Cardiac septum (tissue), 1 donor: ENCODE measurements at regions not wholly inside any gene's neighbourhood (a gene's known extent, or its start where the extent isn't known, plus 50 kb on each side); places are given as distances from the start of the nearest gene placed in this dataset.
"Not testable (repeated sequence)": the region's sequence is repeated elsewhere in the genome, so short reads cannot be mapped to it uniquely, and the experiment has no call there.

Source experiments
- DNase-seq: peaks from one replicate; pipeline ENCODE4 v3.0.0-alpha.2; 2020; ENCODE audit warnings: low spot score
- intact Hi-C: fragments of 100-400 bp; cut with DNase I; formaldehyde crosslinking; loops from one replicate; pipeline ENCODE4 v1.14.0; 2022
- donor health status: DM: no; HTN: no; CAD: no.

DNA sequence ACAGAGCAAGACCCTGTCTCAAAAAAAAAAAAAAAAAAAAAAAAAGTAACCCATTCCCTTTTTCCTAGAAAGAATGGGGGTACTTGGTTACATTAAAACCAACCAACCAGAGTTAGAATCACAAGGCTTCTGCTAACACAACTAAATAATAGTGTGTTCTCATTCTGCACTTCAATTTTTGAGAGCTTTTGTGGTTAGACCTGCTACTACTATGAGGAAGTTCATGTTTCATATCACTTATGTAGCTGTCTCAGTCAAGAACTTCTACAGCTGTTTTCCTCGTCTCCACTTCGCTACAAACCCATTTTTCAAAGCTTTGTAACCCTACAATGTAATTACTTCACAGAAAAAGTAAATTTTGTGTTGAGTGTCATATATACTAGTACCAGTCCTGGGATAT, 58.3 kb downstream of the PDHA2 start:
- DNase-seq = no peak
- intact Hi-C loops = no loop called here

DNA sequence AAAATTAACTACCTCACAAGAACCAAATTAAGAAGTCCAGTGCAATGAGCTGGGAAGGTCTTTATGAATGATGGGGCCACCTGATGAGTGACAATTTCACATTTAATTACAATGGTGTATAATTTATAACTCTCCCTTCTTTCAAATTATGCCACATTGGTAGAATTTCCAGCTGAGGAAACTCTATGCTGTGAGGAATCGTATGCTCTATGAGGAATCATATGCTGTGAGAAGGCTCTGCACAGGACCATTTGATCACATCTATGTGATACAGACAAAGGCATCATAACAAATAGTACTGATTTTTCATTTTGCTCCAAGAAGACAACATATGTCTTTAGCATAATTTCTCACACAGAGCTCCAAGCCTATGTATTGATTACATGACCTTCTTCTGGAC, 69.3 kb downstream of the PDHA2 start:
- DNase-seq = no peak
- intact Hi-C loops = no loop called here

DNA sequence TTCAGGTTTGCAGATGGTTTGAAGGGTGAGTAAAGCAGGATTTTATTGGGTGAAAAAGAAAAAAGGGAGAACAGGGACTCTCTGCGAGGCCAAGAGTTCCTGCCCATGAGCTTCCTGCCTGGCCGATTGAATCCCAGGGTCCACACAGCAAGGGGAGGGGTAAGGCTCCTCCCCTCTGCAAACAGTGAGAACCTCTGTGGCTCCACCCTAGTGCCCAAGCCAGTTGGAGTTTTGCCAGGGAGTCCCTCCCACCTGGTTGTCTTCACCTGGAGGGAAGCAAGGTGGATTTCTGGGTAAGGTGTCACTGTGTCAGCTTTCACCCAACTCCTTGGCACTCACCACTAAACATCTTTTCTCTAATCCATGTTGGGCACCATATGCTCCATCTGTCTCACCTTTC, 70.9 kb downstream of the PDHA2 start:
- DNase-seq = no peak
- intact Hi-C loops = no loop called here

DNA sequence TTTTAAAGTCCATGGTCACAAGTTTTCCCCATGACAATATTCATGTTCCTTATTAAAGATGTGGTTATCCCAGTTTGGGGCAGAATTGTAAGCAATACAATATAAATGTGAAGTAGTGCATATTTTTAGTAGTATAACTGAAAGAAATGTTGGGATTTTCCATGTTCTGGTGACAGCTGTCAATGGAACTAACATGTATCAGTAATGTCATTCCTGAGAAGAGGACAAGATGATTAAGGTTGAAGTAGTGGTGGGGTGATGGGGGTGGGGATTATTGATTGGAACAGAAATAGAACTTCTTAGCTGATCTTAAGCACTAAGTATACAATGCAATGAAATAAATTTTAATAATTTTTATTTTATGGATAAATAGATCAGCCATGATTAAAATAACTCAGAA, 81.6 kb downstream of the PDHA2 start:
- DNase-seq = no peak
- intact Hi-C loops = no loop called here

GRCh38 chr4:95929448-95930064, 89.7 kb downstream of the PDHA2 start:
- intact Hi-C loops = no loop called here

GRCh38 chr4:95939141-95939540, 99.2 kb downstream of the PDHA2 start:
- DNase-seq = no peak
- intact Hi-C loops = no loop called here

More at GRCh38 chr4:95929448-95930064, 89.7 kb downstream of the PDHA2 start:
- no peak for DNase-seq

- intact Hi-C loops = no loop called here
- no peak for DNase-seq
Observed at GRCh38 chr4:95949136-95949765, 109.4 kb downstream of the PDHA2 start.

GRCh38 chr4:95949808-95950207, 109.9 kb downstream of the PDHA2 start:
- intact Hi-C loops = no loop called here

DNA sequence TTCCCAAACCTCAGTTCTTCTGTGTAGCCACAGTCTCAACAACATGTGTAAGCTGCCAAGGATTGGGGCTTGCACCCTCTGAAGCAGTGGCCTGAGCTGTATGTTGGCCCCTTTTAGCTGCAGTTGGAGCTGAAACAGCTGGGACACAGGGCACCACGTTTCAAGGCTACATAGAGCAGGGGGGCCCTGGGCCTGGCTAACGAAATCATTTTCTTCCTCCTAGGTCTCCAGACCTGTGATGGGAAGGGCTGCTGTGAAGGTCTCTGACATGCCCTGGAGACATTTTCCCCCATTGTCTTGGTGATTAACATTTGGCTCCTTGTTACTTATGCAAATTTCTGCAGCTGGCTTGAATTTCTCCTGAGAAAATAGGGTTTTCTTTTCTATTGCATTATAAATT, 112.6 kb downstream of the PDHA2 start:
- intact Hi-C loops, DNase-seq: not testable (repeated sequence)

More at GRCh38 chr4:95949808-95950207, 109.9 kb downstream of the PDHA2 start:
- no peak for DNase-seq

DNA sequence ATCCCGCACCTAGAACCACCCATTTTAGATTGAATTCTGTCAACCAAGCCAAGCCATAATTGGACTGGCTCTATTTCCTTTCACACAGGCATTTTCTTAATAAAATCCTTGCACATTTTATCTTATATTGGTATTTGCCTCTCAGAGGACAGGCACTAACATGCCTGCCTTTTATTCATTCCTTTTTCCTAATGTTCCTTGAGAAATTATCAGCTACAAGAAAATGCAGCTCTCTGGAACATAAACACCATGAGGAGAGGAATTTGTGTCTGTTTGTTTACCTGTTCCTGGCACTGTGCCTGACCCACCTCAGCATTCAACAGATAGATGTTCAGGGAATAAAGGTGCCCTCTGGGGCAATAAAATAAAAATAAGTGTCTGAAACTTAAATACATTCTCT, 116.2 kb downstream of the PDHA2 start:
- intact Hi-C loops = no loop called here
- DNase-seq = no peak

DNA sequence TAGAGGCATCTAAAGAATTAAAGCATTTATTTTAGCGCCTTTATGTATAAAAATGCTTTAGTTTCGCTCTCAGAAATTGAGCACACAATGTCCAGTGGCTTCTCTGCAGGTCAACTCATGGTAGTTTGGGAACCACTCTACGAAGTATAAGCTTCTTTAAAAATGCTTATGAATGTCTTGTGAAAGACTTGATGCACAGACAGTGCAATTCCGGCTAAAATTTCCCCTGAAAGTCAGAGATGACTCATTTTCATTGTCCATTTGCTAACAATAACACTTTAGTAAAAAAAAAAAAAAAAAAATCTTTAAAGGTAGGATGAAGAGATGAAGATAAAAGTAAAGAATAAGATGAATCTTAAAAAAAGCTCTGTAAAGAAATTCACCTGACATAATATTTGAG, 117.2 kb downstream of the PDHA2 start:
- no peak for DNase-seq
- intact Hi-C loops = no loop called here

DNA sequence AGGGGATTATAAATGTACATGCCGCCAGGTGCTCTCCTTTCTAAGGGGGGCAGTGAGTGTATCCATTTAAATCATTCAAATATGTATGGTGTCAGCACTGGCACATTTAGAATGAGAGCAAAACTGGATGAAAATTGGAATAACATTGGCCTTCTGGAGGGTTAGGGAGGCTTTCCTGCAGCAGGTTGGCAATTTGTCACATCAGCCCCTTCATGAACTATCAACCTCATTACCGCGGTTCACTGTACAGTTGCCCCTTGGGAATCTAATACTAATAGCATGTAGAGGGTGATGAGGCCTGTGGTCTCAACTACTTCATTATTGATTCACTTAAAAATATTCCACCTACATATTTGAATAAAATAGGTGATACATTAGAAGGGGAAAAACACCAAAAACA, 117.9 kb downstream of the PDHA2 start:
- intact Hi-C loops = no loop called here
- DNase-seq = no peak

DNA sequence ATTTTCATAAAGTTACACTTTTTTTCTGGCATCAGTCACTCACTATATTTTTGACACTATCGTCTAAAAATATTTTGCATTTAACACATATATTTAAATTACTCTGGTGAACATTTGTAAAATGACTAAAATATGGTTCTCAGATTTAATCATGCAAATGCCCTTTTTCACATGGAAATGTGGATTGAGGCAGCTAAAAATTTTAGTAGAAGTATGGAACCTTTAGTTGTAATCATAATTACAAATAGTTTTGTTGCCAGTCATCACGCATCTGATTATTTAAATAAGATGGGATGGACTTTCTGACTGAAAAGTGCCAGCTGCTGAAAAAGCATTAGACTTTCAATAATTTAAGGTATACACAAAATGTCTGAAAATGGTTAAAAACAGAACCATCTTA, 119.3 kb downstream of the PDHA2 start:
- no peak for DNase-seq
- intact Hi-C loops = no loop called here

DNA sequence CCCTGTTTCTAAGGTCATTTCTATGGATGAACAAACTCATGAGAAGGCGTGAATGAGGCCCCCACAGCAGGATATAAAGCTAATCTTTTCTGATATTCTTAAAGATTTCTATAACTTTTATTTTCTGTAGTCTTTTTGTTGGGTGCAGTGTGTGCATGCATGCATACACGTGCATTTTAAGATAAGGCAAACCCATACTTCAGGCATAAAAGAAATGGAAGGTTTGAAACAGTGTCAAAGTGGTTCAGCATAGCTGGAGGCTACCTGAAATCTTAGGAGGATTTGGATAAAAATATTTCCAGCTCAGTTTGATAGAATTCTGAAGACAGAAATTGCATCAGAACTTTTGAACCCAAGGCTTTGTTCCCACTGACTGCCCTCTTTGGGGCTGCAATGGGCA, 119.7 kb downstream of the PDHA2 start:
- intact Hi-C loops = no loop called here
- DNase-seq = no peak

DNA sequence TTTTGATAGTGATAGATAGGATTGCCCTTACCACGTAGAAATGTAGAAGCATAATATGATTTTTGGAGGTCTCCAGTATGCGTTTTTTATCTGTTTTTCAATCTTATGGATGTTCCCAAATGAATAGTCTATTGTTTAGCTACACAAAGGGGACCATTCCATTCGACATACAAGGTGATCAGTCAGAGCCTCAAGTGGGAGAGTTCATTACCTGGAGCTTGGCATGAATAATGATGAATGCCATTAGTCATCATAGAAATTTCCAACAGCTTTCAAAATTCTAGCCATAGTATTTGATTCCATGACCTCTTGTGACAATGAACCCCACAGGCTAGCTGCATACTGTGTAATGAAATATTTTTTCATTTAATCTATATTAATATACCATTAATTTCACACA, 123.6 kb downstream of the PDHA2 start:
- intact Hi-C loops = no loop called here
- DNase-seq = no peak

DNA sequence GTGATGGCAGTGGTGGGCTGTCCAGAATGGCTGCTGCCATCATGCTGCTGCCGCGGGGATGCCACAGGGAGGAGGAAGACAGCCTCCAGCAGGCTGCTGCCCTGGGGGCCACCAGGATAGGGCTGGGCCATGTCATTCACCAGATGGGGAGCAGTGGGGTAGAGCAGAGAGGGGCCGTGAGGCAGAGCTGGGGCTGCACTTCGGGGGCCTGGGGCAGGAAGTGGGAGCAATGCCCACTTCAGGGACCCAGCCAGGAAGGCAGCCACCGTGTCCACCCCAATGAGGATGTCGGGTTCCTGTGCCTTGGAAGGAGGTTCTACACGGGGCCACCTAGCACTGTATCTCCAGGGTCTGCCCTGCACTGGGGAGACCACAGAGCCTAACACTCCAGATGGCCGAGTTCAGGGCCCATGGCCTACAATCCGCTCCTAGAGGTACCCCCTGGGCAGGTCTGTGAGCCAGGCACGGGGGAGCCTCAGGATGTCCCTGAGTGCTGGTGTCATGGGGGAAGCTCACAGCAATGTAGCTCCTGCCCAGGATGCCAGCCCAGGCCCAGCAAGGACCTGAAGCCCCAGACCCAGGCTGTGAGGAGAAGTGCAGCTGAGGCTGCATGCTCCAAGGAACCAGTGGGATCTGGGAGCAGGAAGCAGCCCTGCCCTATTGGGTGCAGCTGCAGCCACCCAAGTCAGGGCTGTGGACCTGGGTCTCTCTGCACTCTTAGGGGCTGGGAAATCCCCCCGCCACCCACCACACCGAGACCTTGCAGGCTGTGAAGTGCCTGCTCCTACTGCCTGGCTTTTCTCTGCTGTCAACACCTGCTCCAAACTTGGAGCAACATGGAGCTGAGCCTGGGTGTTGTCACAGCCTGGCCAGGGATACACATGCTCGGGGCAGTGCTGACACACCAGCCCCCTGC, 140.3 kb downstream of the PDHA2 start:
- DNase-seq = no peak
- intact Hi-C loops = no loop called here

DNA sequence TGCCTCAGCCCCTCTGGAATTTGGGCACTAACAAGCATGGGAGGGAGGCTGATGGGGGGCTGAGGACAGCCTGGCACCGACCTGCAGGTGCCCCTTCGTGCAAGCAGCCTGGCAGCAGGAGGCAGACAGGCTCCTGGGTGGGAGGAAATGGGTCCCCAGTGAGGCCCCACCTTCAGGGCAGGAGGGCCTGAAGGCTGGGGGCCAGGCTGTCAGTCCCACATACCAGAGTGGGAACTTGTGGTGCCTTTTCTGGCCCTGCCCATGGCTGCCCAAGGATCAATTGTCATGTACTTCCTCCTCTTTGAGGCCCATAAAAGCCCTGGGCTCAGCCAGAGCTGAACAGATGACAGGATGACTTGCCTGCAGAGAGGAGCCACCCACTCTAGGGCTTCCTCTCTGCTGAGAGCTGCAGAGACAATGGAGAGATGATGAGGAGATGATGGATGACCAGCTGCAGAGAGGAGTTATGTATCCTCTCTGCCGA, 141.0 kb downstream of the PDHA2 start:
- intact Hi-C loops = no loop called here
- no peak for DNase-seq

DNA sequence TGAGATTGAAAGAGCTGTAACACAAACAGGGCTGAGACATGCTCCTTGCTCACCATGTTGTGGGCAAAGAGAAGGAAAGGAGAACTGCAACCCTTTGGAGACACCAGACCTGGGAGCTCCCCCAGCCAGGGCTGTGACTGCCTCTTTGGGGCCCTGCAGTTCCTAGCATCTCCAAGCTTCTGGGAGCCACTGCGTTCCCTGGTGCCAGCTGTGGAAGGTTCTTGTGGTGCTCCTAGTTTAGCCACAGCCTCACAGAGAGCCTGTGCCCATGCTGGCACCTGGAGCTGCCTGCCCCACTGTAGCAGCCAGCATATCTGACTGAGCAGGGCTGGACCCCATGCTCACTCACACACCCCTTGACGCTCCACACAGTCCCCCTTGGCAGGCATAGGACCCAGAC, 141.7 kb downstream of the PDHA2 start:
- no peak for DNase-seq
- intact Hi-C loops = no loop called here

DNA sequence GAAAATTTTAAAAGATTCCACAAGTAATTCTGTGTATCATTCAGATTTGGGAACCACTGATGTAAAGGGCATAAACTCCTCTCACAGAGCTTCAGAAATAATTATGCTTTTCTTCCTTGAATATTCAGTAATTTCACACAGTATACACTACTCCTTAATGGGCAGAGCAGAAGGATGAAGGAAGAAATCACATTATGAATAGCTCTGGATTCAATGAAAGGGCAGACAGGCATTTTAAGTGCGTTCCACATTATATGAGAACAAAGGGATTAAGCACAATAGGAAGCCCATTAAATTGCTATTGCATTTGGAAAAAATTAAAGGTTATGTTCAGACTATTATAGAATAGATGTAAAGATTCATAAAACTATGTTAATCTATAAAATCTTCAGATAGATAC, 142.6 kb downstream of the PDHA2 start:
- no peak for DNase-seq
- intact Hi-C loops = no loop called here

GRCh38 chr4:95984081-95984480, 144.2 kb downstream of the PDHA2 start:
- no peak for DNase-seq
- intact Hi-C loops = no loop called here

DNA sequence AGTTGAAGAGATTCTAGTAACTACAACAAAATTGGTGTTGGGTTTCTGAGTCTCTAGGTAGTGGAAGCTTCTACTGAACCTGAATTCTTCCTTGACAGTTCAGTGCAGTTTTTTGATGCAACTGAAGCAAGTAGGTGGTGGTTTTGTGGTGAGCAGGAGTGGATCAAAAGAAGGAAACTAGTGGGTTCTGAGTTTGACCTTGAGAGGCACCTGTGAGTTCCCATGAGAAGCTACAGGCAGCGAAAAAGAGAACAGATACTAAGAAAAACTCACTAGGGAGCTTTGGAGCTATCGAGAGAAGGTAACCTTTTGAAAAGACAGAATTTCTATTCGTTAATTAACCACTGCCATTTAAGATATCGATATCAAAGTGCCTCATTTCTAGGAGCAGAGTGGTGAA, 145.2 kb downstream of the PDHA2 start:
- intact Hi-C loops = no loop called here
- no peak for DNase-seq
